Stomach smooth muscle (tissue), 2 donors: ENCODE measurements at regions not wholly inside any gene's neighbourhood (a gene's known extent, or its start where the extent isn't known, plus 50 kb on each side); places are given as distances from the start of the nearest gene placed in this dataset.
"Not testable (repeated sequence)": the region's sequence is repeated elsewhere in the genome, so short reads cannot be mapped to it uniquely, and the experiment has no call there.

Experiments
- H3K27ac ChIP-seq: one replicate; pipeline ENCODE4 v1.7.0; 2013; ENCODE audit warnings: mild to moderate bottlenecking, low read length, inconsistent platforms
- H3K27me3 ChIP-seq, 2 donors: one replicate each; pipeline ENCODE4 v1.7.0; 2013; ENCODE audit warnings: low read length in 2 of 2; ENCODE audit not compliant: insufficient read depth in 2 of 2, control insufficient read depth in 1 of 2
- H3K36me3 ChIP-seq, 2 donors: one replicate each; pipeline ENCODE4 v1.7.0; 2013; ENCODE audit warnings: low read length in 2 of 2; ENCODE audit not compliant: control insufficient read depth in 2 of 2, insufficient read depth in 2 of 2
- H3K4me1 ChIP-seq: one replicate; pipeline ENCODE4 v1.7.0; 2013; ENCODE audit warnings: low read length; ENCODE audit not compliant: control insufficient read depth, insufficient read depth
- H3K4me3 ChIP-seq, 2 donors: one replicate each; pipeline ENCODE4 v1.7.0; 2013; ENCODE audit warnings: low read length in 2 of 2
- H3K9ac ChIP-seq, 2 donors: one replicate each; pipeline ENCODE4 v1.7.0; 2013; ENCODE audit warnings: low read length in 2 of 2, mild to moderate bottlenecking in 1 of 2
- H3K9me3 ChIP-seq, 2 donors: one replicate each; pipeline ENCODE4 v1.7.0; 2013; ENCODE audit warnings: low read length in 2 of 2; ENCODE audit not compliant: control insufficient read depth in 2 of 2
- donor health status: healthy.
- donor health status: Pancreatic carcinoma.

DNA sequence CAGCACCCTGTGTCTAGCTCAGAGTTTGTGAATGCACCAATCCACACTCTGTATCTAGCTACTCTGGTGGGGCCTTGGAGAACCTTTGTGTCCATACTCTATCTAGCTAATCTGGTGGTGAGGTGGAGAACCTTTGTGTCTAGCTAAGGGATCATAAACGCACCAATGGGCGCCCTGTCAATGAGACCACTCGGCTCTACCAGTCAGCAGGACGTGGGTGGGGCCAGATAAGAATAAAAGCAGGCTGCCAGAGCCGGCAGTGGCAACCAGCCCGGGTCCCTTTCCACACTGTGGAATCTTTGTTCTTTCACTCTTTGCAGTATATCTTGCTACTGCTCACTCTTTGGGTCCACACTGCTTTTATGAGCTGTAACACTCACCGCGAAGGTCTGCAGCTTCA is 699.7 kb downstream of the CDH18 start:
- not testable (repeated sequence) for H3K27me3 ChIP-seq, H3K4me3 ChIP-seq, H3K36me3 ChIP-seq, H3K9ac ChIP-seq, H3K4me1 ChIP-seq, H3K27ac ChIP-seq, H3K9me3 ChIP-seq

DNA sequence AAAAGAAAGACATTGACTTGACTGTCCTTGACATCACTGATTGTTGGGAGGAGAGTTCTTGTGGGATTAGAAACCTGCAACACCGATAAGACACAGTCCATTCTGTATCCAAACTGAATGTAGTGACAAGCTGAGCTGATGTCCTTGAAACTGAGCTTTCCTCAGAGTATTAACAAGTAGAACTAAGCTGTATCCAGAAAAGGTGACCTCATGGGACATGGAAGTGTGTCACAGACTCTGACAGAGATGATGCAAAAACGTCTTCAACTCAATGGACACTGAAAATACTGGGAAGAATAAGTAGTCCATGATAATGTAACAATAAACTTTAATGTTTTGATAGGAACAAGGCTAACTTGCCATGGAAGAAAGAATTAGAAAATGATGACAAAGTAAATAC is 690.1 kb downstream of the CDH18 start:
- H3K4me3 ChIP-seq = no peak overlapping the region
- no peak overlapping the region for H3K27ac ChIP-seq
- H3K9ac ChIP-seq = no peak overlapping the region
- no peaks in the 10 kb centered on the region for H3K27me3 ChIP-seq
- no peaks in the 10 kb centered on the region for H3K4me1 ChIP-seq
- H3K36me3 ChIP-seq = no peaks in the 10 kb centered on the region
- H3K9me3 ChIP-seq = no peaks in the 10 kb centered on the region

DNA sequence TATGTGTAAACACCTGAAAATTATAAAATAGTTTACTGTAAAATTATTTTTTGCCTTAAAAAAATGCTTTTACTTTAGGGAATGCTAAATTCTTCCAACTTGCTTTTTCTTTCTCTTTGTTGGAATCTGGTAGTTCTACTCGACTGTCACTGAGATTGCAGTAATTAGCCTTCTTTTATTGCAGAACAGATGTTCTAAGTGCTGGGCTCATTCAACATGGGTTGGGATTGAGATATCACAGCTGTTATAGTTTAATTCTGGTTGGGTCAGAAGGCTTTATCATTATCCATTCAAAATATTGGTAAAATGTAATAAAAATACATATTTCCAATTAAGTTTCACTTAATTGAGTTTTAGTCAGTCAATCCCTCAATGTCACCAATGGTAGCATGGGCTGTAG is 686.7 kb downstream of the CDH18 start:
- Histone ChIP-seq H3K9ac (no peak overlapping the region), H3K36me3 (no peaks in the 10 kb centered on the region), H3K9me3 (no peaks in the 10 kb centered on the region), H3K27ac (no peak overlapping the region), H3K4me3 (no peak overlapping the region), H3K4me1 (no peaks in the 10 kb centered on the region), H3K27me3 (no peaks in the 10 kb centered on the region)

DNA sequence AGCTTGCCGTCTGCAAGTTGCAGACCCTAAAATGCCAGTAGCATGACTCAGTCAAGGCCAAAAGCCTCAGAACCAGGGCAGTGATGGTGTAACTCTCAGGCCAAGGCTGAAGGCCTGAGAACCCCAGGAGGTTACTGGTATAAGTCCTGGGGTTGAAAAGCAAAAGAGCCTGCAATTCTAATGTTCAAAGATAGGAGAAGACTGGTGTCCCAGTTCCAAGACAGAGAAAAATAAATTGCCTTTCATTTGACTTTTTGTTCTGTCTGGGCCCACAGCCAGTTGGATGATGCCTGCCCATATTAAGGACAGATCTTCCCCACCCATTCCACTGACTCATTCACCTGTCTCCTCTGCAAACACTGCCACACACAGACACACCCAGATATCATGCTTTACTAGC is 673.2 kb downstream of the CDH18 start:
- Histone ChIP-seq H3K9me3 (no peaks in the 10 kb centered on the region), H3K27ac (no peak overlapping the region)

DNA sequence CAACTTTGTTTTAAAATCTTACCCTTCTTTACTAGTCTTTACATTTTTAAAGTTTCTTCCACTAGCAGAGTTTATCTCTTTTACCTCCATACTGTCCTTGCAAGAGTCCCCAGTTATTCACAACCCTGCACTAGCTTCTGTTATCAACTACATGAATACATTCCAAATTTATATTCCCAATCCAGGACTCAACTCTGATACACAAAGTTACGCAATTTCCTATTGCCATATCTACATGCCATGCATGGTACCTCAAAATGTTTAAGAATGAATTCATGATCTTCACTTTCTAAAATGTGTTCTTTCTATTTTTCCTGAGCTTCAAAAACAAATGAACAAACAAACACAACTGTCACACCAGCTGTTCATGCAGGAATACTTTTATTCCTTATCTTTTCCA is 668.7 kb downstream of the CDH18 start:
- no peak overlapping the region for H3K9ac ChIP-seq
- no peaks in the 10 kb centered on the region for H3K9me3 ChIP-seq
- H3K4me1 ChIP-seq = no peaks in the 10 kb centered on the region
- no peaks in the 10 kb centered on the region for H3K36me3 ChIP-seq
- no peak overlapping the region for H3K4me3 ChIP-seq
- no peak overlapping the region for H3K27ac ChIP-seq
- H3K27me3 ChIP-seq = no peaks in the 10 kb centered on the region

More for the DNA sequence above, 673.2 kb downstream of the CDH18 start:
- Histone ChIP-seq H3K36me3 (no peaks in the 10 kb centered on the region), H3K4me3 (no peak overlapping the region), H3K4me1 (no peaks in the 10 kb centered on the region), H3K27me3 (no peaks in the 10 kb centered on the region), H3K9ac (no peak overlapping the region)

DNA sequence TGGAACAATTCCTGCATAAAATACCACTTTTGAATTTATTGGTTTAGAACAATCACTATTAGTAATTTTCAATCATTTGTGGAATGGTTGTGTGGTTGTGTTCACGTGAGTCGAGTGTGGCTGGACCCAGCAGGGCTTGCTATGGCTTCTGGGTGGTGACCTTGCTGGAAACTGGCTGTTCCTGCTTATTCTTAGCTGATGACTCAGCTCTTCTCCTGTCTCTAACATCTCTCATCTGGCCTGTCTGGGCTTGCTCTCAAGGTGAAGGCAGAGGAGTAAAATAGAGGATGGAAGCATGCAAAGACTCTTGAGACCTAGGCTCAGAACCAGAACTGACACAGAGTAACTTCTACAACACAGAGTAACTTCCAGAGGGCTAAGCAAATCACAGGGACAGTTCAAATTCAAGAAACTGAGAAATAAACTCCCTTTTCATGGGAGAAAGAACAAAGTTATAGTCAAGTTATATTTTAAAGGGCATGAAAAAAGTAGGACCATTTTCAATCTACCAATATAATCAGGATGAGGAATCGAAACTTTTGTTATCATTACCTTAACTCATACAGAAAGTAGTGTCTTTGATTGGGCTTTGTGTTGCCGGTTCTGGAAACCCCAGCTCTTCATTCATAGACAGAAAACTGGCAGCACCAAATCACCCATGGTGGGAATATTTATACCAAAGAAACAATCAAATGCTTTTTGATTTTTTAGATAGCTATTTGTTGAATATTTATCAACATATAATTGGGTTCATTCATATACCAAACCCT is 665.1 kb downstream of the CDH18 start:
- no peak overlapping the region for H3K27ac ChIP-seq
- H3K27me3 ChIP-seq = no peaks in the 10 kb centered on the region
- H3K9me3 ChIP-seq = no peaks in the 10 kb centered on the region
- no peaks in the 10 kb centered on the region for H3K36me3 ChIP-seq
- H3K4me1 ChIP-seq = no peaks in the 10 kb centered on the region
- no peak overlapping the region for H3K9ac ChIP-seq
- no peak overlapping the region for H3K4me3 ChIP-seq

DNA sequence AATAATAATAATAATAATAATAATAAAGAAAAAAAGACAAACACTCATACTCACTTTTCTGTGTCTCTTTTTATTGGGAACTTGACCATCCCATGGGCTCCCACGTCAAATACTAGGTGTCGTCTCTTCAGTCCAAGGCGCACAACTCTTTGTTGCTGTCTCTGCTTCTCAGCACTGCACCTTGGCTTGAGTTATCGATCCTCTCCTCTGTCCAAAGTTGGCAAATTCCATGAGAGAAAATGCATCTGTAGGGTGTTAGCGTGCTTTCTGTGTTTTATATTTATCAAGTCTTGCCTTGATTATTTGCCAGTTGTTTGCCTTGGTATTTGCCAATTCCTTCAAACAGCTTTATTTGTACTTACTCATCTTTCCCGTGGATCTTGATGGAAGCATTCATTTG is 653.7 kb downstream of the CDH18 start:
- no peak overlapping the region for H3K4me3 ChIP-seq
- H3K36me3 ChIP-seq = no peaks in the 10 kb centered on the region

DNA sequence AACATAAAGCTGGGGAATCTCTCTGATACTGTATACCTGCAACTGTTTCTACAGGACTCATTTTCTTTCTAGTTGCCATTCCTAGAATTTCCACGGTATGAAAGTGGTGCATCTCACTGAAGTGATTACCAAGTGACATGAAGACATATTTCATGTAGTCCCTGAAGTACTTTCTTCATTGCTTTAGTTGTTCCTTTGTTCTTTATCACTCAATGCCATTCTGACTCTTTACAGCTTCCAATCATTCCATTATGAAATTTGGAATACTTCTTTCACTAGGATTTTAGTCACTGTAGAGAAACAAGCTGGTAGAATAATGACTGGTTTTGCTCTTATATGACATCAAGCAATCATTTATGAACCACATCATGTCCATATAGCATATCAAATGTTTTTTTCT is 645.1 kb downstream of the CDH18 start:
- no peaks in the 10 kb centered on the region for H3K9me3 ChIP-seq
- no peak overlapping the region for H3K9ac ChIP-seq
- H3K36me3 ChIP-seq = no peaks in the 10 kb centered on the region
- no peak overlapping the region for H3K27ac ChIP-seq
- no peaks in the 10 kb centered on the region for H3K27me3 ChIP-seq
- no peaks in the 10 kb centered on the region for H3K4me1 ChIP-seq
- no peak overlapping the region for H3K4me3 ChIP-seq

More for the DNA sequence above, 653.7 kb downstream of the CDH18 start:
- H3K4me1 ChIP-seq = no peaks in the 10 kb centered on the region
- no peaks in the 10 kb centered on the region for H3K9me3 ChIP-seq
- H3K27ac ChIP-seq = no peak overlapping the region
- H3K9ac ChIP-seq = no peak overlapping the region
- no peaks in the 10 kb centered on the region for H3K27me3 ChIP-seq

DNA sequence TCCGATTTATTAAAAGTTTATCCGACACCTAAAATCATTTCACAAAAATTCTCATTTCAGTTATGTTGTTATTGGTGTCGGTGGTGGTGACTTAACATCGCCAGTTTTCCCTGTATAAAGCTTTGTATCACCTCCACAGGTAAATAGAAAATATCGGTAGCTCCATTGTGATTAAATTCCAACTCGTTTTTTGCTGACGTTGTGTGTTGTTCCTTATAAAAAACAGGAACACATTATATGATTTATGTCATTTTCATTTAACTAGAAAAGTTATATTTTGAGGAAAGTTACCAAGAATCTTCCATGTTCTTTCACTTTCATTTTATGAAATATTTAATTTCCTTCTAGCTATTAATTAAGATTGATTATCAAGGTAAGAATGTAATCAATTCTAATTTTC is 635.9 kb downstream of the CDH18 start:
- H3K4me3 ChIP-seq = no peak overlapping the region
- no peaks in the 10 kb centered on the region for H3K36me3 ChIP-seq
- no peak overlapping the region for H3K27ac ChIP-seq
- H3K9ac ChIP-seq = no peak overlapping the region
- no peaks in the 10 kb centered on the region for H3K4me1 ChIP-seq
- H3K27me3 ChIP-seq = no peaks in the 10 kb centered on the region
- H3K9me3 ChIP-seq = no peaks in the 10 kb centered on the region

DNA sequence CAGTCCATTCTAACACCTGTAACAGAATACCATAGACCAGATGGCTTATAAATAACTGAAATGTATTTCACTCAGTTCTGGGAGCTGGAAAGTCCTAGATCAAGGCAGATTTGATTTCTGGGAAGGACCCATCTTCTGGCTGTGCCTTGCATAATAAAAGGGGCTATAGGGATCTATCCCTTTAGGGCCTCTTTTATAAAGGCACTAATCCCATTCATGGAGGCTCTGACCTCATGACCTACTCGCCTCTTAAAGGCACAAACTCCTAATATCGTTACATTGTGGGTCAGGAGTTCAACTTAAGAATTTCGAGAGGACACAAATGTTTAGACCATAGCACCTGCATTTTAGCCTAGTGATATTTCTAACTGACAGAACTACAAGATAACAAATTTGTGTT is 619.0 kb downstream of the CDH18 start:
- Histone ChIP-seq H3K4me1 (no peaks in the 10 kb centered on the region), H3K9me3 (no peaks in the 10 kb centered on the region), H3K27me3 (no peaks in the 10 kb centered on the region), H3K36me3 (no peaks in the 10 kb centered on the region), H3K9ac (no peak overlapping the region), H3K4me3 (no peak overlapping the region), H3K27ac (no peak overlapping the region)

DNA sequence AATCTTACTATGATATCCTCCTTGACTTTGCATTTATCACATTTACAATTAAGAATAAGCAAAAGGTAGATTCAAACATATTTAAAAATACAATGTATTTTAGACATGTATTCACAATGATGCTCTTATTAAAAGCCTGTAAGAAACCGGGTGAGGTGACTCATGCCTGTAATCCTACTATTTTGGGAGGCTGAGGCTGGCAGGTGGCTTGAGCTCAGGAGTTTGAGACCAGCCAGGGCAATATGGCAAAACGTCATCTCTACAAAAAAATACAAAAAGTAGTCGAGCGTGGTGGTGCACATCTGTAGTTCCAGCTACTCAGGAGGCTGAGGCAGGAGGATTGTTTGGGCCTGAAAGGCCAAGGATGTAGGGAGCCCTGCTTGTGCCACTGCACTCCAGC is 618.4 kb downstream of the CDH18 start:
- no peaks in the 10 kb centered on the region for H3K4me1 ChIP-seq
- H3K4me3 ChIP-seq = no peak overlapping the region
- no peak overlapping the region for H3K27ac ChIP-seq
- no peaks in the 10 kb centered on the region for H3K36me3 ChIP-seq
- H3K9me3 ChIP-seq = no peaks in the 10 kb centered on the region
- H3K9ac ChIP-seq = no peak overlapping the region
- H3K27me3 ChIP-seq = no peaks in the 10 kb centered on the region
